ENCODE measurements at regions not wholly inside any gene's neighbourhood (a gene's known extent, or its start where the extent isn't known, plus 50 kb on each side); places are given as distances from the start of the nearest gene placed in this dataset.

- H3K4me1 ChIP-seq: no peaks in the 10 kb centered on the region
- intact Hi-C loops (cut with DNase I): no loop called here
- H3K27me3 ChIP-seq: peaks cover 0 to 21% (median 0%) of the 10 kb centered on the region in 7 donors
- no peak overlapping the region for H3K4me3 ChIP-seq
- no peak for DNase-seq
- H3K36me3 ChIP-seq: no peaks in the 10 kb centered on the region
- WGBS, 2 donors: 76 to 77% methylated on average over 3 of the region's 3 CpGs
- no peak overlapping the region for H3K27ac ChIP-seq
- TF ChIP-seq CTCF (IDR thresholded peaks at IDR 0.05): no peak
- no peak for ATAC-seq
- H3K9me3 ChIP-seq: peaks cover 0 to 3% (median 0%) of the 10 kb centered on the region in 11 donors
Measured at GRCh38 chr20:61083431-61083830, 168.6 kb upstream of the CDH4 start.

- no peak for TF ChIP-seq CTCF (IDR thresholded peaks at IDR 0.05)
- ATAC-seq: no peak
- whole genome bisulfite sequencing, 2 donors: 88 to 96% methylated on average over 1 of the region's 1 CpG
- DNase-seq: no peak
- intact Hi-C loops (cut with DNase I): no loop called here
- H3K4me3 ChIP-seq: no peak overlapping the region
- peaks cover 0 to 20% (median 0%) of the 10 kb centered on the region in 7 donors for H3K27me3 ChIP-seq
- H3K4me1 ChIP-seq: no peaks in the 10 kb centered on the region
- H3K27ac ChIP-seq: no peak overlapping the region
- H3K36me3 ChIP-seq: no peaks in the 10 kb centered on the region
- H3K9me3 ChIP-seq: peaks cover 0 to 3% (median 0%) of the 10 kb centered on the region in 11 donors
Measured at GRCh38 chr20:61086031-61086430, 166.0 kb upstream of the CDH4 start.

GRCh38 chr20:61090541-61090940, 161.5 kb upstream of the CDH4 start:
- no peak overlapping the region for H3K27ac ChIP-seq
- TF ChIP-seq CTCF (IDR thresholded peaks at IDR 0.05): no peak
- H3K4me1 ChIP-seq: no peaks in the 10 kb centered on the region
- intact Hi-C loops (cut with DNase I): no loop called here
- ATAC-seq (no peak), DNase-seq (no peak)
- peaks cover 0 to 19% (median 12%) of the 10 kb centered on the region in 11 donors for H3K9me3 ChIP-seq
- H3K4me3 ChIP-seq: no peak overlapping the region
- peaks cover 0 to 10% (median 0%) of the 10 kb centered on the region in 7 donors for H3K27me3 ChIP-seq
- no peaks in the 10 kb centered on the region for H3K36me3 ChIP-seq
- WGBS, 2 donors: 56 to 61% methylated on average over 7 of the region's 7 CpGs

GRCh38 chr20:61092251-61092650, 159.8 kb upstream of the CDH4 start:
- no peak overlapping the region for H3K4me3 ChIP-seq
- 87 to 88% methylated on average over 9 of the region's 9 CpGs for WGBS, 2 donors

More at GRCh38 chr20:61092251-61092650, 159.8 kb upstream of the CDH4 start:
- no peak overlapping the region for H3K27ac ChIP-seq
- peaks cover 0 to 10% (median 4%) of the 10 kb centered on the region in 7 donors for H3K27me3 ChIP-seq
- DNase-seq (no peak), ATAC-seq (no peak)
- no peaks in the 10 kb centered on the region for H3K4me1 ChIP-seq
- intact Hi-C loops (cut with DNase I): no loop called here
- peaks cover 0 to 35% (median 12%) of the 10 kb centered on the region in 11 donors for H3K9me3 ChIP-seq
- no peak for TF ChIP-seq CTCF (IDR thresholded peaks at IDR 0.05)
- no peaks in the 10 kb centered on the region for H3K36me3 ChIP-seq

Data from heart right ventricle (tissue), 16 donors.